HG03095 (cell line): ENCODE measurements at regions not wholly inside any gene's neighbourhood (a gene's known extent, or its start where the extent isn't known, plus 50 kb on each side); places are given as distances from the start of the nearest gene placed in this dataset.
A peak's percentile ranks its signal among the peaks of the same experiment; 100 is the strongest.

ENCODE experiments used
- ATAC-seq: cut with Tn5 transposase; IDR thresholded peaks from one replicate; pipeline ENCODE4 v1.9.1; 2021; ENCODE audit warnings: moderate library complexity; ENCODE audit not compliant: unreplicated experiment

DNA sequence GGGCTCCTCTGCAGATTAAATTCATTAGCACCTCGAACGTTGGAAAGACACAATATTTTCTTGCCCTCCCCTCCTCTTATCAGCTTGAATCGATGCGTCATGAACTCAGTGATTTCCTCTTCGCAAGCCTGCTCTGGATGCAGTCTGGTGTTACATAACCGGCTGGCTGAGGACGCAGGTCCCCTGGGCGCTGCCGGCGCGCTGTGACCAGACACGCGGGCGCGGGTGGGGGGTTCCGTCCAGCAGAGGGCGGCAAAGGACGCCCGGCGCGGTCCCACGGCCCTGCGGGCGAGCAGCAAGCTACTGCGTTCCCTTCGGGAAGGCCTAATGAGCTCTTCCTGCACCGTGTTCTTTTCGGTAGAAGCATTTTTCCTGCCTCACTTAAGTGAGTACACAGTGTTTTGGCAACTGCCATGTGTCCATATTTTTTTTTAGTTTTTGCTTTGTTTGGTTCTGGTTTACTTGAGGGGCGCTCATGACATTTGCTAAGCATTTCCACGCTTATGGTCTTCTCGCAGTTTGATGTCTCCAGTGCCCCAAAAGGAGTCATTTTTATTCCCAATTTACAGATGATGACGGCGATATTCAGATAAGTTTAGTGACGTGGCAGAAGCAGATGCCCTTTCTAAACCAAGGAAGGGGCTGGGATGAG lies 112.2 kb upstream of the MBNL2 start:
- ATAC-seq, result peak; percentile 97

DNA sequence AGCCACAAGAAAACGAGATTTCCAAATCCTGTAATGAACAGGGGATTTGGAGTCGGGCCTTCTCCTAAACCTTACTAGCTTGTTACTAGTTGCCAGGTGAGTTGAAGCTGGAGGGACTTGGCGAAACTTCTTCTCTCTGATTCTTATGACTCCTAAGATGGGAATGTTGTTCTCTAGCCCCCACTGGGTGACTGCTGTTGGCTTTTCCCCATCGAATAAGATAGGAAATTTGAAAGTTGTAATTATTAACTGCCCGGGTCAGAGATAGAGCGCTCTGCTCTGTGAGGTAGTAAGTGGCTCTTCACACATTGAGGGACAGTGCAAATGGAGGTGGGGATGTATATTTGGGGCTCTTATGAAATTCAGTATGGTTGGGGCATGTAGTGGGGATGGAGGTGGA lies 111.2 kb upstream of the MBNL2 start:
- no peak for ATAC-seq

DNA sequence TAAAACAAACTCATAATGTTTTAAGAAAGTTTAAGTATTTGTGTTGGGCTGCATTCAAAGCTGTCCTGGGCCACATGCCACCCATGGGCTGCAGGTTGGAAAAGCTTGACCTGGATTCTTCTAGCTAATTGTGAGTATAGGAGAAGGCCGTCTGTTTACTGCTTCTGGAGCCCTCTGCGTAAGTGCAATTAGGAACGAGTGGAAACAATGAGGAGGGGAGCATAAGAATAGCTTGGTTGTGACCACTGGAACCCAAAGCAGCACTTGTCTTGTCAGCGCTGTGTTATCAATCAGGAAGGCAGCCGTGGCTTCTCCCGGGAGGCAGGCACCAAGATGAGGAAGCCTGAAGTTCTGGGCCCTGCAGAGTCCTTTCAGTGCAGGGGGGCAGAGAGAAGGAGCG lies 110.4 kb upstream of the MBNL2 start:
- ATAC-seq, result no peak

DNA sequence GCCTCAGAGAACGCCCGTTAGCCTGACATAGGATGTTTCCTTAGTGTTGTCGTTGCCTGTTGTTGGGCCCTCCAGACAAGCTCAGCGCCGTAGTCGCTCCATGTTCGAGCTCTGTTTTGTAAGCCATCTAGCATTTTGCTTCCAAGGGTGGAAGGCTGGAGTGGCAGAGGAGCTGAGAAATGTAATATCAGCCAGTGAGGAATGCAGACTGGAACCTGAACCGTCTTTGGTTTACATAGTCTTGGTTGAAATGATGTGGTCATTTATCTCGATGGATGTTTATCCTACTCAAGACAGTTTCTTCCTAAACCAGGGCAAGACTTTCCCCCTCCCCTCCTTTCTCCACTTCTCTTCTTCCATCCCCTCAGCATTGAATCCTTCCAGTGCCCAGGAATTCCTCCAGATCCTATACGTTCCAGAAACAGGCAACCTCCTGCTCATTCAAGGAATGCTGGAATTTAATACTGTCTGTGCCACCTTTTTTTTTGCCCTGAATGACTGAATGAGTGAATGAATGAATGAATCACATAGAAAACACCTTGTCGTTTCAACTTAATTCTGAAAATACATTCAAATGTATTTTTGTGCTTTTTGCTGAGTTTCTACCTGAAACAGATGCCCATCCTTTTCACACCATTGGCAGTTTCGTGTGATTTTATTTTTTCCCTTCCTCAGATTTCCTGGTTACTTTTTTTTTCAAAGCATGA lies 109.5 kb upstream of the MBNL2 start:
- ATAC-seq, result no peak

DNA sequence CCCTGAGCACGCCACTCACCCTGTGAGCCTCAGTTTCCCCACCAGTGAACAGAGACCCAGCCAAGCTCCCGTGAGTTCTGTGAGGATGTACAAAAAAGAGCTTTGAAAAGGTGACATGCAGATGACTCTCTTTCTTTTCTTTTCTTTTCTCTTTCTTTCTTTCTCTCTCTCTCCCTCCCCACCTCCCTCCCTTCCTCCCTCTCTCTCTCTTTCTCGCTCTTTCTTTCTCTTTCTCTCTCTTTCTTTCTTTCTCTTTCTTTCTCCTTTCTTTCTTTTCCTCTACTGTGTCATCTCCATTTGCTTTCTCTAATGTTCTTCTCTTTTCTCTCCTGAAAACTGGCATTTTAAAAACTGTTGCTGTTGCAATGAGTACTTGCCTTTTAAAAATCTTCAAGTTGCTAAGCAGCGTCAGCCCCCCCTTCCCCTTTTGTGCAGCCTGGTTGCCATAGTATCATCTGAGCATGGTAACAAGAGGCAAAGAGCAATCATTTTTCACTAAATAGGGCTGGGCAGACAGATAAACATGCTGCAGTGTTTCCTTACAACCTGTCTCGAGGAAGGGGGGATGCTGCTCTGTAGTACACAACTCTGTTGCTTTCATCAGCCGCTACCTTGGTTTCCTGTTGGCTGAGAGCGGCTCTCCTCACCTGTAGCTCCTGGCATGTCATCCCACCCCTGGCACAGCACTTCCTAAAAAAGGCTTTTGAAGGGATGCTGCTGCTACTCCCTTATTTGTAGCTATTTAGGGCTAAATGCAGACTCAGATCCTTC lies 108.7 kb upstream of the MBNL2 start:
- ATAC-seq, result no peak

DNA sequence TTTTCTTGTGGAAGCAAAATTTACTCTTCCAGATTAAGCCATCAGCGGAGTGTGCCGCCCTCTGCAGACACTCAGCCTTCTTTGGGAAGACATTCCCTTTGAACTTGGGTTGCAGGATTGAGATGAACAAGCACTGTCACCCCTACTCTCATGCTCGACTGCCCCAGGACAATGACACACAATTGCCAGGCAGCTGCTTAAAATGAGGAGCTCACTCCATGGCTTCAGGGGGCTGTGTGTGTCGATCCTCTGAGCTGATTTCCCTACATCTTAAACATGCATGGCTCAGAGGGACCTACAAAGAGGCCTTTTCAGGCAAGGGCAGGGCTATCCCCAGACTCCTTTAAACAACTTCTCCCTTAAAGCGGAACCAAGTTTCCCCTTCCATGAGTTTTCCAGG lies 107.5 kb upstream of the MBNL2 start:
- no peak for ATAC-seq

- peak; percentile 90 for ATAC-seq
Measured at GRCh38 chr13:97116754-97117153, 105.4 kb upstream of the MBNL2 start.

DNA sequence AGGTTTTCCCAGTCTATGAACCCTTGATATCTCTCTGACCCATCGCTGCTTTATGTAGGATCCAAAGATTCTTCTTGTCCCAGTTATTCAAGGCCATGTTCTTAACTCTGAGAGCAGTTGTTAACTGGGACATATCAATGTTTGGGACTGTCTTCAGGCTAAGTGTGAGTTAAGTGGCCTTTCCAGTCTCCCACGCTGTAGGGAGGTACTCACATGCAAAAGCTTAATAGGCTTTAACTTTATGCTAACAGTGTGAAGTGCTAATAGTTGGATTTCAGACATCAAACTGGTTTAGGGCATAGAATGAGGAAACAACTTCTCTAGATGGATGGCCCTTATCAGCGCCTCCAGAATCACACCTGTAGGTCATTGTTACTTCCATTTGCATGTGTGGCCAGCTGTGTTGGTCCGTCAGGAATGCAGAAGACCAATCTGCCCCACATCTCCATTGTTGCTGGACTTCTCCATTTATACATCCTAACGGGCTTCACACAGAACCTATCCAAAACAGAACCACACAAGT lies 104.7 kb upstream of the MBNL2 start:
- ATAC-seq, result no peak

GRCh38 chr13:97119943-97120342 lies 102.2 kb upstream of the MBNL2 start:
- no peak for ATAC-seq

DNA sequence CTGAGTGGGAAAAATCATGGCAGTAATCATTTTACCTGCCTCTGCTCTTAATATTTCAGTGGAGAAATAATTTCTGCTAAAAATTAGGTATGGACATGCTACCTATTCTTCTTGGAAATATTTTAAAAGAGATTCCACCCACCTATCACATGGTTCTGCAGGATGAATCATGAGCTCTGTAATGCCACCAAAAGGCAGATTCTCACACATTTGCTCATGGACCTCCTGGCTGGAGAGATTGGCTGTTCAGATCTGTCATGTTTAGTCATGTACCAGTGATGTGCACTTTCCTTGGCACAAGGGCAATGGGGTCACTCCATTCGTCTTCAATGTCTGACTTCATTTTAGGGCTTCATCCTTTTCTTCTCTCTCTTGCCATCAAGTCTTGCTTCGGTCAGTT lies 101.8 kb upstream of the MBNL2 start:
- no peak for ATAC-seq

DNA sequence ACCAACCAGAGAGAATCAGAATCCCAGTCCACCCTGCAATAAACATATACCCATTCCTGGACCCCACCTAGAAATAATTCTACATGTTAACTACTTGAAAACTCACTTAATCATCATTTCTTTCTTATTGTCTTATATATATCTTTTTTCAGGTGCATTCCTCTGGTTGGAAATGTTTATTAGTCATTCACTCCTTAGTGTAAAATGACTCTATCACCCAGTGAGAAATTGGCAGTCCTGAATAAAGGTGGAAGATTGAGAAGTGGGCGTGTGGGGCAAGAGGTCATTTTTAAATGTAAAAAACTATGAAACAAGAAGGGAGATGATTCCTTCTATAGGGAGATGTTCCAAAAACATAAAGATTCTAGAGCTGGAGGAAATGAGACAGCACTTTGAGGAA lies 101.2 kb upstream of the MBNL2 start:
- no peak for ATAC-seq

DNA sequence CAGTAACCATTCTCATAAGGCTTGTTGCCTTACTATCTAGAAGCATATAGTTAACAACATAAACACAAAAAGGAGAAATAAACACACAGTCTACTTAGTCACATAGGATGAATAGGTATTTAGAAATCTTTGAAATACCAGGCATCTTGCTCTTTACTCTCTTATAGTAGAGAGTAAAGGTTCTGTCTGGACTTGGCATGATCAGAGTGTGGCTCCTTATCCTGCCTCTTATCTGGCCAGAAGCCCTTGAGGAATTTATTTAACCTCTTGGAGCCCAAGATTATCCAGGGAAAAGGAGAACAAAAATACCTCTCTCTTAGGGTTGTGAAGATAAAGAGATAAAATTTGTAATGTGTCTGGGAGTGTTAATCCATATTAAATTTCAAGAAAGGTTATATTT lies 100.2 kb upstream of the MBNL2 start:
- ATAC-seq, result no peak

DNA sequence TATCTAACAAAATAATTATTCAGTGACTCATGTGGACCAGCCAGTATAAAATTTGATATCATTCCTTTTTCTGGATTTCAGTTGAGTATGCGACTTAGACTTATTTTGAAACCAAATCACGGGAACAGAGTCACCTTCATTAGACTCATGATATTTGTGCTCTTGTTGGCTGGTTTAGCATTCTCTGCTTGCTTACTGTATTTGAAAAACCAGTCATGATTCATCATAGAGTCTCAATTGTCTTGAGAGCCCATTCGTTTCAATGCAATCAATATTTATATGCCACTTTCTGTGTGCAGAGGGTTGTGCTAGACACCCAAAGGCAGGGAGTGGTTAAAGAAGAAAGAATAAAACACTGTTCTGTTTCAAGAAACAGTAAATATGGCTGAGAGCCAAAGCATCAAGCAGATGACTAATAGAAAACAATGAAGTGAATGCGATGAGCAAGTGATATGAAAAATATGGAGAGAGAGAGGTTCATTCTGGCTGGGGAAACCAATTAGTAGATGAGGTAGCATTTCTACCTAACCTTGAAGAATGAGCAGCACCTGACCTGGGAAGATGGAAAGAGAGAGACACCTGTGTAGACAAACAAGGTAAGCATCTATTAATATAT lies 99.6 kb upstream of the MBNL2 start:
- no peak for ATAC-seq

DNA sequence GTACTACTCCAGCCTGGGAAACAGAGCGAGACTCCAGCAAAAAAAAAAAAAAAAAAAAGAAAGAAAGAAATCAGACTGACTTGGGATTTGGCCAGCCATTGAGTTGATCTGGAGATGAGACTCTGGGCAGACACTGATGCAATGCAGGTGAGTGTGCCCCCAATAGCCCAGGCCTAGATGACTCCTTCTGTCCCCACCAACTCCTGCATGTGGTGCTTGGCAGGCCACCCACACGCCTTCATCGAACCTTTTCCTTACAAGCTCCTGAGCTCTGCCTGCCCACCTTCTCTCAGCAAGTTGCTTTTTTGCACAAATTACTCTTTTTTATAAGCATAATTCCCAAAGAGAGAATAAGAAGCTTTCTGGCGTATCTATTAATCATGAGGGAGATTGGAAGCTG lies 97.9 kb upstream of the MBNL2 start:
- no peak for ATAC-seq

DNA sequence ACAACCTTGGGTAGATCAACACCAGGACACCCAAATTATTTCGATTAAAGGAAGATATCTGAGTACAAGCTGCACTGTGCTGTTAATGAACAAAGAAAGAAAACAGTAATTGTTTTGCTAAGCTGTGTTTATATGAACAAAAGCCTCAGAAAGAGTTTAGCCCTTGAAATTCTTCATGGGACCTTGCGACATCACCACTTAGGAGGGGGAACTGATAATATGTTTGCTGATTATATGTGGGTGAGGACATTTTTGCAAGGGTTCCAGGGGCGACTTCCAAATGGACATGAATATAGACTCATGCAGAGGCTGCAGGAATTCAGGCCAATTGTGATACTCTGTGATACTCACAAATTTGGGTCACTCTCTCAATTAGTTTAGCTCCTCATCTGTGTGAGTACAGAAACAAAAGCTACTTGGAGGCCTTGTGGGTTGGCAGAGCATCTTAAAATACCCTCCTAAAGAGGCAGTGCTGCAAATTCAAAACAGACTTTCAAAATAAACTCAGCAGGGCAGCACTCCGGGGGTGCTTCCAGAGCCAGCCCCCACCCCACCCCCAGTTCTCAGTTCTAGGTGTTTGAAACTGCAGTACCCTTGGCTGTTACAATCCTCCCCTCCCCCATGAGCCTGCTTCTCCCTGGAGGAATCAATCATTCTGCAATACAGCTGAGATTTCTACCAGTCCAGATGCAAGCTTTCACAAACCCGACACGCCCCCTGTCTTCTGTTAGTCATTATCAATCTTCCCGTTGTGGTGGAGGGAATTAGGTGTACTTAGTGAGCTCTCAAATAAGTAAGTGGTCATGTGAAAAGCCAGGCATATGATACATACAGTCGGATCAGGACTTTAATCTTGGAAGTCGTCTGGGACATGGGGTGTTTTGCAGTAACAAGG lies 97.0 kb upstream of the MBNL2 start:
- peak; percentile 33 for ATAC-seq

- ATAC-seq, result peak; percentile 91
Measured at GRCh38 chr13:97125810-97126738, 96.1 kb upstream of the MBNL2 start.

- ATAC-seq, result no peak
Measured at GRCh38 chr13:97127842-97128241, 94.3 kb upstream of the MBNL2 start.

DNA sequence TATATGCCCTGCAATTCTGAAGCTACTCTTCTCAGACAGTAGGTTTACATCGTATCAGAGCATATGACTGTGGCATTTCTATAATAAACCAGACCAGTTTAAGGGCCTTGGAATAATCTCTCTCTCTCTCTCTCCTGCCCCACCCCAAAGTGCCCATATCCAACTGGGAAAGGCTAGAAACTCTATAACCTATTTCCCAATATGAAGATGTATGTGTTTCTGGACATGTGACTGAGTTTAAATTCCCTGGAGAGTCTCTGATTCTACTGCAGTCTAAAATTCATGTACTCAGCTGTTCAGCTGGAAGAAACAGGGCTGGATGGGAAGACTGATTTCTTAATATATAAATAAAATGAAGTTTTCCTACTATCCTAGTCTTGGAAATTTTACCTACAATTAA lies 91.9 kb upstream of the MBNL2 start:
- no peak for ATAC-seq

DNA sequence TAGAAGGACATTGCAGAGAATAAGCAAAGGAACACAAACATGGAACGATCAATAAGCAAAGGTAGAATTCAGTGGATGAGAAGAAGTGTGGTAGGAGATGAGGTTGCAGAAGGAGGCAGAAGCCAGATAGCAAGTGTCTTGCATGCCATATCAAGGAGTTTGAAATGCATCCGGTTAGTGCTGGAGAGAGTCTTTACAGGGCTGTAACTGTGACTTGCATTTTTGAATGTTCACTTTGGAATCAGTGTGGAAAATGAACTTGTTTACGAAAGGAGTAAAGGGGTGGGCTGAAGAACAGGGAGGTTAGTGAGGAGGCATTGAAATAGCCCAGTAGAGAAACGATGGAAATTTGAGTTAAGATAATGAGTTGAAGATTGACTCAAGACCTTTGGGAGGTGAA lies 90.7 kb upstream of the MBNL2 start:
- ATAC-seq, result no peak
